Adrenal gland (tissue), 5 donors: ENCODE measurements at regions not wholly inside any gene's neighbourhood (a gene's known extent, or its start where the extent isn't known, plus 50 kb on each side); places are given as distances from the start of the nearest gene placed in this dataset.

Source experiments
- POLR2A ChIP-seq, 2 donors: fragments of 450-650 bp; IDR thresholded peaks; one replicate each; pipeline ENCODE4 v1.6.1; 2017; ENCODE audit warnings: antibody characterized with exemption in 2 of 2, mild to moderate bottlenecking in 2 of 2, moderate library complexity in 1 of 2
- TF ChIP-seq, protein P1 (sequence below), 6 experiments: fragments of 450-650 bp in 4 of 6; fragments of 200-600 bp in 2 of 6; sonication (generic) in 1 of 6; IDR thresholded peaks; 1 replicate in 5 of 6; 2 replicates in 1 of 6; pipeline versions ENCODE4 v1.5.1 to v1.8.0; 2016 to 2021; ENCODE audit warnings: antibody characterized with exemption in 6 of 6, mild to moderate bottlenecking in 2 of 6, moderate library complexity in 1 of 6
- donor health status: DM: no; HTN: no; CAD: no.

DNA sequence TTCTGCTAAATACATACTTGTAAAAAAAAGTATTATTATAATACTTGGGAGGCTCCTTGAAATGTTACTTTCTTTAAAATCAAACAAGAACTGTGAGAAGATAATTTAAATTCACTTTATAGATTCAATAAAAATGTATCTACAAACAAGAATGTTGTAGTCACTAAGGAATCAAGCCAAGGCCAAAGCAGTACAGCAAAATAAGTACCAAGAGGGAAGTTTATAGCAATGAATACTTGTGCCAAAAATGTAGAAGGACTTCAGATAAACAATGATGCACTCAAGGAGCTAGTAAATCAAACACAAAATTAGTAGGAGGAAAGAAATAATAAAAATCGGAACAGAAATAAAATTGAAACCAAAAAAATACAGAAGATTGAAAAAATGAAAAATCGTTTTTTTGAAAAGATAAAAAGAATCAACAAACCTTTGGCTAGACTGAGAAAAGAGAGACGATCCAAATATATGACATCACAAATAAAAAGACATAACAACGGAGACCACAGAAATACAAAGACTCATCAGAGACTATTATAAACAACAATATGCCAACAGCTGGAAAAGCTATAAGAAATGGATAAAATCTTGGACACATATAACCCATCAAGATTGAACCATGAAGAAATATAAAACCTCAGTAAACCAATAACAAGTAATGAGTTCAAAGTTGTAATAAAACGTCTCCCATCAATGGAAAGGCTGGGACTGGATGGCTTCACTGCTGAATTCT is 286.0 kb upstream of the TMEM229A start:
- TF ChIP-seq POLR2A (IDR thresholded peaks at IDR 0.05) = no peak
- TF ChIP-seq, protein P1, sequence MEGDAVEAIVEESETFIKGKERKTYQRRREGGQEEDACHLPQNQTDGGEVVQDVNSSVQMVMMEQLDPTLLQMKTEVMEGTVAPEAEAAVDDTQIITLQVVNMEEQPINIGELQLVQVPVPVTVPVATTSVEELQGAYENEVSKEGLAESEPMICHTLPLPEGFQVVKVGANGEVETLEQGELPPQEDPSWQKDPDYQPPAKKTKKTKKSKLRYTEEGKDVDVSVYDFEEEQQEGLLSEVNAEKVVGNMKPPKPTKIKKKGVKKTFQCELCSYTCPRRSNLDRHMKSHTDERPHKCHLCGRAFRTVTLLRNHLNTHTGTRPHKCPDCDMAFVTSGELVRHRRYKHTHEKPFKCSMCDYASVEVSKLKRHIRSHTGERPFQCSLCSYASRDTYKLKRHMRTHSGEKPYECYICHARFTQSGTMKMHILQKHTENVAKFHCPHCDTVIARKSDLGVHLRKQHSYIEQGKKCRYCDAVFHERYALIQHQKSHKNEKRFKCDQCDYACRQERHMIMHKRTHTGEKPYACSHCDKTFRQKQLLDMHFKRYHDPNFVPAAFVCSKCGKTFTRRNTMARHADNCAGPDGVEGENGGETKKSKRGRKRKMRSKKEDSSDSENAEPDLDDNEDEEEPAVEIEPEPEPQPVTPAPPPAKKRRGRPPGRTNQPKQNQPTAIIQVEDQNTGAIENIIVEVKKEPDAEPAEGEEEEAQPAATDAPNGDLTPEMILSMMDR (IDR thresholded peaks at IDR 0.05) = no peak
